ENCODE measurements at regions not wholly inside any gene's neighbourhood (a gene's known extent, or its start where the extent isn't known, plus 50 kb on each side); places are given as distances from the start of the nearest gene placed in this dataset.

DNA sequence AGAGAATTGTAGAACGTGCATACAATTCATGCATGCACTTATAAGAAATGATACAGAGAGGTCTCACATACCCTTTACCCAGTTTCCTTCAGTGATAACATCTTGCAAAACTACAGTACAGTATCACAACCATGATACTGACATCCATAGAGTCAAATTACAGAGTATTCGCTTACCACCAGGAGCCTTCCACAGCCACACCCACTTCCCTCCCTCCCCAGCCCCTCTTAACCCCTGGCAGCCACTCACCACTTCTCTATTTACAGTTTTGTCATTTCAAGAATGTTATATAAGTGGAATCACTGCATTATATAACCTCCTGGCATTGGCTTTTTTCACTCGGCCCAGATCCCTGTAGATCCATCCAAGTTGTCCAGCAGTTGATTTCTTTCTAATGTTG is 143.8 kb downstream of the ZNF248 start:
- Histone ChIP-seq H3K36me3 (no peaks in the 10 kb centered on the region), H3K27me3 (no peaks in the 10 kb centered on the region), H3K9me3 (no peaks in the 10 kb centered on the region), H3K4me1 (no peaks in the 10 kb centered on the region), H3K4me3 (no peak overlapping the region), H3K27ac (no peak overlapping the region)
- no peak for DNase-seq
- TF ChIP-seq, protein P1, sequence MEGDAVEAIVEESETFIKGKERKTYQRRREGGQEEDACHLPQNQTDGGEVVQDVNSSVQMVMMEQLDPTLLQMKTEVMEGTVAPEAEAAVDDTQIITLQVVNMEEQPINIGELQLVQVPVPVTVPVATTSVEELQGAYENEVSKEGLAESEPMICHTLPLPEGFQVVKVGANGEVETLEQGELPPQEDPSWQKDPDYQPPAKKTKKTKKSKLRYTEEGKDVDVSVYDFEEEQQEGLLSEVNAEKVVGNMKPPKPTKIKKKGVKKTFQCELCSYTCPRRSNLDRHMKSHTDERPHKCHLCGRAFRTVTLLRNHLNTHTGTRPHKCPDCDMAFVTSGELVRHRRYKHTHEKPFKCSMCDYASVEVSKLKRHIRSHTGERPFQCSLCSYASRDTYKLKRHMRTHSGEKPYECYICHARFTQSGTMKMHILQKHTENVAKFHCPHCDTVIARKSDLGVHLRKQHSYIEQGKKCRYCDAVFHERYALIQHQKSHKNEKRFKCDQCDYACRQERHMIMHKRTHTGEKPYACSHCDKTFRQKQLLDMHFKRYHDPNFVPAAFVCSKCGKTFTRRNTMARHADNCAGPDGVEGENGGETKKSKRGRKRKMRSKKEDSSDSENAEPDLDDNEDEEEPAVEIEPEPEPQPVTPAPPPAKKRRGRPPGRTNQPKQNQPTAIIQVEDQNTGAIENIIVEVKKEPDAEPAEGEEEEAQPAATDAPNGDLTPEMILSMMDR (IDR thresholded peaks at IDR 0.05), result no peak
- TF ChIP-seq POLR2A (IDR thresholded peaks at IDR 0.05), result no peak

DNA sequence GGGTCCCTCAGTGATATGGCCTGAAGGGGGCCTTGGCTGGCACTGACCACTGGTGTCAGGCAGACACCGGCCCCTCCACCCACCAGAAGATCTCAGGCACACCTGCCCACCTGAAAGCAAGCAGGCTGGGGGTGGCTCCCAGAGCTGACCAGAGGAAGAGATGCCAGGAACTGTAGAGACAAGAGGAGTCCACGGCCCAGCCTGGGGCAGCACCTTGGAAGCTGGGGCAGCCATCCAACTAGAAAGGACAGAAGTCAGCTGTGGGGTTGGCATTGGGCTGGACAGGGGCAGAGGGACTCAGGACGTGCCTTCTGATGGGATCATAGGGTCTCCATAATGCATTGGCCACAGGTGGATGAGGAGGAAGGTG is 144.3 kb downstream of the ZNF248 start:
- H3K4me1 ChIP-seq, result no peaks in the 10 kb centered on the region
- no peak for DNase-seq
- no peaks in the 10 kb centered on the region for H3K36me3 ChIP-seq
- TF ChIP-seq, protein P1 (IDR thresholded peaks at IDR 0.05), result no peak
- TF ChIP-seq POLR2A (IDR thresholded peaks at IDR 0.05), result no peak
- H3K4me3 ChIP-seq, result no peak overlapping the region
- H3K27me3 ChIP-seq, result no peaks in the 10 kb centered on the region
- H3K9me3 ChIP-seq, result no peaks in the 10 kb centered on the region
- no peak overlapping the region for H3K27ac ChIP-seq

DNA sequence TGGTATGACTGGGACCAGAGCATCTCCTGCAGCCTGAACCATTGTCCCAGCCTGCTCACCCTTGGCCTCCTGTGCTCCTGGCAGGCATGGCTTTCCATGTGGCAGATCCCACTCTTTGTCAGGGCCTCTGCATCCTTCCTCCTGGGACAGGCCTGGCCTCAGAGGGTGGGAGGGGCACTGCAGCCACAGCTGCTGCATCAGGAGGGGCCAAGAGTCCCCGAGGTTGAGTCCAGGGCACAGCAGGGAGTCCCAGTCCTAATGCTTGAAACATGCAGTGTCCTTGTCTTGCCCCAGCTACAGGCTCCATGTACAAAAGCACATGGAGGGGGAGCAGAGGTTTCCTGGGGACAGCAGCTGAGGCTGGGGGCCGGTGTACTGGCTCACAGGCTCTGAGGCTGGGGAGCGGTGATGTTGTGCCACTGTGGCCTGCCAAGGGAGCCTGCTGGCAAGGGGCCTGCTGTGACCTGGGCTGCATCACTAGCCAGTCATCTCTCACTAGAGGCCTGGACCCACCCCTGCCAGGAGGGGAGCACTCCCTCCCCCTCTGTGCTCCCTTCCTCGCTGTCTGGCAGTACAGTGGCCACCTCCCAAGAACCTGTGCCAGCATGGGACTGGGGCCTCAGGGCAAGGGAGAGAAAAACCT is 144.8 kb downstream of the ZNF248 start:
- H3K36me3 ChIP-seq, result no peaks in the 10 kb centered on the region
- H3K4me1 ChIP-seq, result no peaks in the 10 kb centered on the region
- no peak overlapping the region for H3K27ac ChIP-seq
- TF ChIP-seq, protein P1 (IDR thresholded peaks at IDR 0.05), result no peak
- no peaks in the 10 kb centered on the region for H3K9me3 ChIP-seq
- no peak overlapping the region for H3K4me3 ChIP-seq
- H3K27me3 ChIP-seq, result no peaks in the 10 kb centered on the region
- DNase-seq, result no peak

DNA sequence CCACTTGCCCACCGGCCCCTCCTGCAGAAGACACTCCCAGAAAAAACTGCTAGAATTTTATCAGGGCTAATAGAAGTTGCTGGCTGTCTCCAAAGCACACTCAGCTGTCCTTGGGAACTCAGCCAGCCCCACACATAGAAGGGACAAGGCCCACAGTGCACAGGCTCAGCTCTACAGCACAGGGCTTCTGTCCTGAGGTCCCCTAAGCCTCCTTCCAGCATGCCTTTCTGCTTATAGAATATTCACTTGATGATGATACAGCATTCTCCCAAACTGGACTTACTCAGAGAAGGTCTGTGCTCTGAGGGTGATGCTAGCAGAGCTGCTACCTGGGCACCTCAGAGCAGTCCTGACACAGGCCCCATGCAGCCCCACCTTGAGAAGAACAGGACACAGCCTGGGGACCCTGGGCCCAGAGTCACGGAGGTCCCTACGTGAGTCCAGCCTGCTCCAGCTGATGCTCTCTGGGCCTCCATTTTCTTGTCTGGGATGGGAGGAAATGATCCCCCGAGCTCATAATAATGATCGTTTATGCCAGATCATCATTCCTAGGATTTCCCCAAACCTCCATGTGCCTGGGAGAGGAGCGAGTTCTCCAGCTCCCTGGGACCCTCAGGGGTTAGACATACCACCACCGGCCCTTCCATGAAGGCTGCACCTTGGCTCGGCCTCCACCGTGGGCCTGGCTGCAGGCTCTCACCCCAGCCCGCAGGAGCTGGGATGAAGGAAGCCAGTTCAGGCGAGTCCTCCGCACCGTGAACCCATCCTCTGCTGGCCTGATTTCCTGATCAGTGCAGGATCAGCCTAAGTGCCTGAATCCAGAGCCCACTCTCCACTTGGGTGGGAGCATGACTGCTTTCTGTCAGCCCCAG is 145.6 kb downstream of the ZNF248 start:
- no peaks in the 10 kb centered on the region for H3K36me3 ChIP-seq
- no peak overlapping the region for H3K4me3 ChIP-seq
- no peaks in the 10 kb centered on the region for H3K4me1 ChIP-seq
- no peaks in the 10 kb centered on the region for H3K9me3 ChIP-seq
- no peaks in the 10 kb centered on the region for H3K27me3 ChIP-seq
- H3K27ac ChIP-seq, result no peak overlapping the region
- TF ChIP-seq, protein P1 (IDR thresholded peaks at IDR 0.05), result no peak
- TF ChIP-seq POLR2A (IDR thresholded peaks at IDR 0.05), result no peak
- DNase-seq, result no peak

DNA sequence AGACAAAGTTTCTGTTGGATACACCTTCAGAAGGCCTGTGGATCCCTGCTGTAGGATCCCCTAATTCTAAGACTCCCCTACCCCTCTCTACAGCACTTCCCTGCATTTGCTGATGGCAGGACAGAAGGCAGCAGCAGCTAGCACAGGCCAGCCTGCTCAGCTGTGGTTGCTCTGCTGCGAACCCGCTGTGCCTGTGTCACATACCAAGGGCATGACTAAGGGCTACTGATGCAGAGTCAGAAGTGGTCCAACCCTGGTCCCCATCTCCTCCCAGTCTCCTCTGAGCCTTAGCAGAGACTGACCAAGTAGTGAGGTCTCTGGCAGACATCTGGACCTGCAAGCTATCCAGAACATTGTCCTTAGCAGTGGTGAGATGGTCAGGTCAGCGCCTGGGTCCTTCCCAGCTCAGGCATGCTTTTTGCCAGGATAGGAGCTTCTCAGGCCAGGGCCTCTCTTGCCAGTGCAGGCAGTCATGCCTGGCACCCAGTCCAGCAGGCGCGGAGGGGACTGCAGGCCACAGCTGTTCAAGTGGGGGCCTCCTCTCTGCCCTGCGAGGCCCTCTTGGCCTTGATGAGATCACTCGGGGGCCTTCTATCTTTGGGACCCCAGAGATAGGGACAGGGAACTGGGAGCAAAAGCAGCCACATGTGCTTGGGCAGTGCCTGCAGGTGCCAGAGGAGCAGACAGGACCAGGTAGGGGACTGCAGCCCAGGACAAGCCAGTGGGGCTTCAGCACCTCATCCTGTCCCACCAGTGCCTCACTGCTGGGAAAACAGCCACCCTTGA is 146.4 kb downstream of the ZNF248 start:
- Histone ChIP-seq H3K9me3 (no peaks in the 10 kb centered on the region), H3K27me3 (no peaks in the 10 kb centered on the region), H3K4me3 (no peak overlapping the region), H3K4me1 (no peaks in the 10 kb centered on the region), H3K36me3 (no peaks in the 10 kb centered on the region), H3K27ac (no peak overlapping the region)
- no peak for DNase-seq
- TF ChIP-seq, protein P1 (IDR thresholded peaks at IDR 0.05), result no peak

All from Peyer's patch (tissue), 4 donors.